ENCODE measurements at regions not wholly inside any gene's neighbourhood (a gene's known extent, or its start where the extent isn't known, plus 50 kb on each side); places are given as distances from the start of the nearest gene placed in this dataset.

- H2BK15ac ChIP-seq (ENCODE audit: low read depth, low read length), result no peak overlapping the region
- H3K4ac ChIP-seq (ENCODE audit: low read depth, low read length), result no peak overlapping the region
- H3K4me3 Mint-ChIP-seq, result no peak overlapping the region
- H3T11ph ChIP-seq (ENCODE audit: low read length), result no peak overlapping the region
- no peaks in the 10 kb centered on the region for H3K23me2 ChIP-seq (ENCODE audit: insufficient read length, low read depth, low read length, poor library complexity, severe bottlenecking)
- no peak overlapping the region for H3K4me2 ChIP-seq (ENCODE audit: insufficient read depth, insufficient read length, low read length)
- H2AFZ ChIP-seq (ENCODE audit: low read length), result no peak overlapping the region
- H3K9me3 ChIP-seq (ENCODE audit: control insufficient read depth, low read depth, low read length), result no peaks in the 10 kb centered on the region
- no peak overlapping the region for H3K27ac ChIP-seq (ENCODE audit: insufficient read length, low read depth, low read length)
- no peak overlapping the region for H2BK120ac ChIP-seq (ENCODE audit: low read depth, low read length, poor library complexity, severe bottlenecking)
- no peak overlapping the region for H4K5ac ChIP-seq (ENCODE audit: insufficient read length, low read depth, low read length)
- H2BK20ac ChIP-seq (ENCODE audit: low read depth, low read length, poor library complexity, severe bottlenecking), result no peak overlapping the region
- H4K20me1 ChIP-seq (ENCODE audit: control insufficient read depth, insufficient read depth, insufficient read length), result no peaks in the 10 kb centered on the region
- H4K91ac ChIP-seq (ENCODE audit: insufficient read length, low read depth, low read length), result no peak overlapping the region
- no peak overlapping the region for H4K8ac ChIP-seq (replicated peaks; ENCODE audit: insufficient read length, low read depth, low read length)
- H2BK12ac ChIP-seq (ENCODE audit: insufficient read length, low read depth, low read length), result no peak overlapping the region
- H2BK5ac ChIP-seq (ENCODE audit: insufficient read length, low read length), result no peak overlapping the region
- H3K4me1 Mint-ChIP-seq, result no peaks in the 10 kb centered on the region
- no peak for DNase-seq
- H3K18ac ChIP-seq (ENCODE audit: insufficient read length, low read depth, low read length), result no peak overlapping the region
- peaks cover 4% of the 10 kb centered on the region for H3K27me3 Mint-ChIP-seq (ENCODE audit: low read depth)
- H3K56ac ChIP-seq (ENCODE audit: insufficient read length, low read depth, low read length), result no peak overlapping the region
- H3K9me3 Mint-ChIP-seq, result no peaks in the 10 kb centered on the region; a peak in 2 of 5 replicates
- H3K79me1 ChIP-seq (ENCODE audit: insufficient read depth, low read depth, low read length, poor library complexity, severe bottlenecking), result no peaks in the 10 kb centered on the region
- H3K27ac Mint-ChIP-seq, result no peak overlapping the region
- no peak overlapping the region for H3K14ac ChIP-seq (ENCODE audit: insufficient read depth, low read length)
- H3K4me1 ChIP-seq (ENCODE audit: insufficient read depth, low read length), result no peaks in the 10 kb centered on the region
- H3K27me3 ChIP-seq (ENCODE audit: insufficient read depth, low read length), result no peaks in the 10 kb centered on the region
- no peaks in the 10 kb centered on the region for H3K79me2 ChIP-seq (ENCODE audit: insufficient read depth, low read length)
- no peak overlapping the region for H3K9ac ChIP-seq (ENCODE audit: extremely low read depth, insufficient read length, low read length)
- no peaks in the 10 kb centered on the region for H3K36me3 Mint-ChIP-seq (ENCODE audit: insufficient read depth in 1 of 3, low read depth in 3 of 3)
- no peak for TF ChIP-seq CTCF (conservative IDR thresholded peaks at IDR 0.05)
- H3K23ac ChIP-seq (ENCODE audit: insufficient read length, low read depth, low read length), result no peak overlapping the region
- H2AK5ac ChIP-seq (ENCODE audit: insufficient read length, low read length), result no peak overlapping the region
- WGBS (ENCODE audit: extremely low coverage, insufficient read length, low lambda C conversion rate), result no CpG with 5 or more reads among the region's 5 CpGs
Observed at GRCh38 chr10:1989090-1989489, 251.8 kb upstream of the ADARB2 start.
